ENCODE measurements at regions not wholly inside any gene's neighbourhood (a gene's known extent, or its start where the extent isn't known, plus 50 kb on each side); places are given as distances from the start of the nearest gene placed in this dataset.

- DNase-seq = no peak
Measured at GRCh38 chr14:104292084-104292970, 153.9 kb downstream of the KIF26A start.

- DNase-seq = no peak
Measured at GRCh38 chr14:104293231-104293841, 154.9 kb downstream of the KIF26A start.

- DNase-seq = no peak
Measured at GRCh38 chr14:104293851-104294627, 155.7 kb downstream of the KIF26A start.

- no peak for DNase-seq
Measured at GRCh38 chr14:104294628-104294982, 156.2 kb downstream of the KIF26A start.

GRCh38 chr14:104294983-104295680 lies 156.7 kb downstream of the KIF26A start:
- DNase-seq = no peak

GRCh38 chr14:104295681-104296387 lies 157.4 kb downstream of the KIF26A start:
- no peak for DNase-seq

- DNase-seq = no peak
Measured at GRCh38 chr14:104296388-104297312, 158.3 kb downstream of the KIF26A start.

GRCh38 chr14:104297313-104297704 lies 158.9 kb downstream of the KIF26A start:
- DNase-seq = no peak

- DNase-seq = no peak
Measured at GRCh38 chr14:104297721-104298401, 159.5 kb downstream of the KIF26A start.

GRCh38 chr14:104298458-104298857 lies 160.1 kb downstream of the KIF26A start:
- no peak for DNase-seq

- no peak for DNase-seq
Measured at GRCh38 chr14:104299993-104300761, 161.8 kb downstream of the KIF26A start.

- no peak for DNase-seq
Measured at GRCh38 chr14:104301731-104302460, 163.5 kb downstream of the KIF26A start.

GRCh38 chr14:104302794-104303405 lies 164.5 kb downstream of the KIF26A start:
- no peak for DNase-seq

GRCh38 chr14:104303705-104304425 lies 165.5 kb downstream of the KIF26A start:
- no peak for DNase-seq

- DNase-seq = no peak
Measured at GRCh38 chr14:104304451-104305351, 166.3 kb downstream of the KIF26A start.

Data from midbrain (tissue), 1 donor.